PFSK-1 (cell line): ENCODE measurements at regions not wholly inside any gene's neighbourhood (a gene's known extent, or its start where the extent isn't known, plus 50 kb on each side); places are given as distances from the start of the nearest gene placed in this dataset.

ENCODE experiments used
- FOXP2 ChIP-seq: optimal IDR thresholded peaks from 2 replicates; pipeline ENCODE3; 2011; ENCODE audit warnings: borderline replicate concordance, control low read depth, inconsistent platforms; ENCODE audit not compliant: insufficient read depth; ENCODE audit errors: extremely low read length, extremely low read depth
- POLR2AphosphoS5 ChIP-seq: IDR thresholded peaks from 2 replicates; pipeline ENCODE4 v1.6.1; 2012; ENCODE audit warnings: low read depth, mild to moderate bottlenecking, control low read depth, low read length, moderate library complexity
- SIN3A ChIP-seq: IDR thresholded peaks from 2 replicates; pipeline ENCODE4 v1.6.1; 2012; ENCODE audit warnings: mild to moderate bottlenecking, low read length, moderate library complexity, borderline replicate concordance; ENCODE audit not compliant: insufficient read depth
- TAF1 ChIP-seq: IDR thresholded peaks from 2 replicates; pipeline ENCODE4 v1.6.1; 2012; ENCODE audit warnings: low read length, control low read depth, borderline replicate concordance; ENCODE audit not compliant: insufficient read depth
- TF ChIP-seq, protein P1 (sequence below), 2 experiments: IDR thresholded peaks; 2 replicates each; pipeline versions ENCODE4 v1.6.1 to v1.8.0; 2011 to 2012; ENCODE audit warnings: low read depth in 2 of 2, low read length in 2 of 2, control low read depth in 1 of 2, inconsistent platforms in 1 of 2, mild to moderate bottlenecking in 1 of 2, moderate library complexity in 1 of 2; ENCODE audit not compliant: insufficient read depth in 1 of 2

DNA sequence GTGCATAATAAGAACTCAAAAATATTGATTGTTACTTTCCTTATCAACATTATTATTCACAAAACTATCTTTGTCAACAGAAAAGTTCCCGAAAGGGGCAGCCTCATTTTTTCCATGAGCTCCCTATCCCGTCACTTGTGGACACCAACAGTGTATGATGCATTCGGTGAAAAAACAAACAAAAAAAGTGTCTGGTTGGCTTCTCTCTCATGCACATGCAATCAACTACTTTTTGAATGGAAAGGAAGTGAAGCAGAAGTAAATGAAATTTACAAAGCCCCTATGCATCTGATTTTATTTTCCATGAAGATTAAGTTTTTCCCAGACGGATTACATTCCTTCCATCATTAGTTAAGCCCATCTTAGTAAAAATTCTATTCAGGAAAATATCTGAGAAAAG lies 526.9 kb downstream of the RFC3 start:
- TF ChIP-seq SIN3A: no peak
- TF ChIP-seq POLR2AphosphoS5: no peak
- no peak for TF ChIP-seq FOXP2
- no peak for TF ChIP-seq TAF1
- TF ChIP-seq, protein P1, sequence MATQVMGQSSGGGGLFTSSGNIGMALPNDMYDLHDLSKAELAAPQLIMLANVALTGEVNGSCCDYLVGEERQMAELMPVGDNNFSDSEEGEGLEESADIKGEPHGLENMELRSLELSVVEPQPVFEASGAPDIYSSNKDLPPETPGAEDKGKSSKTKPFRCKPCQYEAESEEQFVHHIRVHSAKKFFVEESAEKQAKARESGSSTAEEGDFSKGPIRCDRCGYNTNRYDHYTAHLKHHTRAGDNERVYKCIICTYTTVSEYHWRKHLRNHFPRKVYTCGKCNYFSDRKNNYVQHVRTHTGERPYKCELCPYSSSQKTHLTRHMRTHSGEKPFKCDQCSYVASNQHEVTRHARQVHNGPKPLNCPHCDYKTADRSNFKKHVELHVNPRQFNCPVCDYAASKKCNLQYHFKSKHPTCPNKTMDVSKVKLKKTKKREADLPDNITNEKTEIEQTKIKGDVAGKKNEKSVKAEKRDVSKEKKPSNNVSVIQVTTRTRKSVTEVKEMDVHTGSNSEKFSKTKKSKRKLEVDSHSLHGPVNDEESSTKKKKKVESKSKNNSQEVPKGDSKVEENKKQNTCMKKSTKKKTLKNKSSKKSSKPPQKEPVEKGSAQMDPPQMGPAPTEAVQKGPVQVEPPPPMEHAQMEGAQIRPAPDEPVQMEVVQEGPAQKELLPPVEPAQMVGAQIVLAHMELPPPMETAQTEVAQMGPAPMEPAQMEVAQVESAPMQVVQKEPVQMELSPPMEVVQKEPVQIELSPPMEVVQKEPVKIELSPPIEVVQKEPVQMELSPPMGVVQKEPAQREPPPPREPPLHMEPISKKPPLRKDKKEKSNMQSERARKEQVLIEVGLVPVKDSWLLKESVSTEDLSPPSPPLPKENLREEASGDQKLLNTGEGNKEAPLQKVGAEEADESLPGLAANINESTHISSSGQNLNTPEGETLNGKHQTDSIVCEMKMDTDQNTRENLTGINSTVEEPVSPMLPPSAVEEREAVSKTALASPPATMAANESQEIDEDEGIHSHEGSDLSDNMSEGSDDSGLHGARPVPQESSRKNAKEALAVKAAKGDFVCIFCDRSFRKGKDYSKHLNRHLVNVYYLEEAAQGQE (IDR thresholded peaks at IDR 0.05; ENCODE audit: insufficient read depth in 1 of 2, low read depth in 2 of 2, low read length in 2 of 2): no peak

- TF ChIP-seq, protein P1 (IDR thresholded peaks at IDR 0.05; ENCODE audit: insufficient read depth in 1 of 2, low read depth in 2 of 2, low read length in 2 of 2): no peak
- no peak for TF ChIP-seq SIN3A
- no peak for TF ChIP-seq POLR2AphosphoS5
- TF ChIP-seq FOXP2: no peak
- TF ChIP-seq TAF1: no peak
Measured at GRCh38 chr13:34345258-34345965, 527.5 kb downstream of the RFC3 start.

DNA sequence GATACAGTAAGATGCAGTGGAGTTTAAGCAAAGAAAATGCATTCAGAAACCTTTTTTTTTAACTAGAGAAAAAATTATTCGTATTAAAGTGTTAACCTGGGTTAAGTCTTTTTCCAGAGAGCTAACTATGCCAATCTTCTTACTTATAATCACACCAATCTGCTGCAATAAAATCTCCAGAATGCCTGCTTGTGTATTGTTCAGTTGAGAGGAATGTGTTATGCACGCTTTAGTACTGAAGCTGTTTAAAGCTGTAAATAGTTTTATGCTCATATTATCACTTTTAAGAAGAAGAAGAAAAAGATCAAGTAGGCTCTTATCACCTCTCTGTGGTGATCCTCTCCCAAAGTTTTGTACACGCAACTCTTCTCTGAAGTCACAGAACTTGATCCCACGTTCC lies 528.7 kb downstream of the RFC3 start:
- no peak for TF ChIP-seq TAF1
- no peak for TF ChIP-seq SIN3A
- no peak for TF ChIP-seq FOXP2
- TF ChIP-seq POLR2AphosphoS5: no peak
- TF ChIP-seq, protein P1 (IDR thresholded peaks at IDR 0.05; ENCODE audit: insufficient read depth in 1 of 2, low read depth in 2 of 2, low read length in 2 of 2): no peak

GRCh38 chr13:34347784-34348573 lies 530.0 kb downstream of the RFC3 start:
- TF ChIP-seq, protein P1 (IDR thresholded peaks at IDR 0.05; ENCODE audit: insufficient read depth in 1 of 2, low read depth in 2 of 2, low read length in 2 of 2): no peak
- TF ChIP-seq POLR2AphosphoS5: no peak
- TF ChIP-seq FOXP2: no peak
- no peak for TF ChIP-seq SIN3A
- no peak for TF ChIP-seq TAF1
